Endothelial cell of umbilical vein (primary cell): ENCODE measurements at regions not wholly inside any gene's neighbourhood (a gene's known extent, or its start where the extent isn't known, plus 50 kb on each side); places are given as distances from the start of the nearest gene placed in this dataset.

Source experiments
- BruUV-seq: library from RNA; stranded (reverse); fragments of 400-500 nt; replicated peaks from 2 replicates; lab custom pipeline; 2021; lab: Mats Ljungman, UMichigan
- CTCF ChIA-PET: fragments of 300-600, 350-600 bp; sonication (Branson Sonifier 250); formaldehyde crosslinking; loops from one replicate; lab custom pipeline; 2021; ENCODE audit warnings: antibody characterized with exemption, inconsistent platforms; lab: Charles Lee
- POLR2A ChIA-PET: fragments of 300-600, 350-600 bp; sonication (Branson Sonifier 250); formaldehyde crosslinking; loops from one replicate; lab custom pipeline; 2021; ENCODE audit warnings: antibody characterized with exemption, inconsistent platforms; lab: Charles Lee
- DNase-seq: peaks from one replicate; pipeline ENCODE4 v3.0.0-alpha.2; 2011; ENCODE audit warnings: low read depth, low spot score
- FAIRE-seq: peaks from 2 replicates; lab custom pipeline; 2011; peaks lifted over from hg19 to GRCh38; lab: Jason Lieb, UNC
- H2AFZ ChIP-seq: 2 replicates; pipeline ENCODE4 v1.6.0; 2012; ENCODE audit warnings: low read depth, low read length, control low read depth, inconsistent platforms
- H3K27ac ChIP-seq: 2 replicates; pipeline ENCODE4 v1.5.1; 2011; ENCODE audit warnings: low read depth, mild to moderate bottlenecking, control low read depth, low read length, moderate library complexity; ENCODE audit not compliant: insufficient read depth
- H3K27me3 ChIP-seq, 2 experiments: 2 replicates each; pipeline versions ENCODE4 v1.6.0 to v1.6.1; 2011; ENCODE audit warnings: low read length in 2 of 2, mixed read lengths in 1 of 2; ENCODE audit not compliant: control insufficient read depth in 2 of 2, insufficient read depth in 2 of 2
- H3K36me3 ChIP-seq, 2 experiments: 2 replicates in 1 of 2; 3 replicates in 1 of 2; pipeline ENCODE4 v1.5.1; 2011; ENCODE audit warnings: low read length in 2 of 2, mild to moderate bottlenecking in 1 of 2, moderate library complexity in 1 of 2; ENCODE audit not compliant: control insufficient read depth in 2 of 2, insufficient read depth in 2 of 2; ENCODE audit errors: extremely low read depth in 1 of 2
- H3K4me1 ChIP-seq: 3 replicates; pipeline ENCODE4 v1.5.1; 2011; ENCODE audit warnings: mild to moderate bottlenecking, low read length; ENCODE audit not compliant: control insufficient read depth, insufficient read depth; ENCODE audit errors: extremely low read depth
- H3K4me2 ChIP-seq: 2 replicates; pipeline ENCODE4 v1.6.1; 2011; ENCODE audit warnings: low read length, control low read depth, mixed read lengths; ENCODE audit not compliant: insufficient read depth
- H3K4me3 ChIP-seq, 3 experiments: fragments of 200-600 bp in 1 of 3; sonication (generic), shearing (Covaris generic) in 1 of 3; replicated peaks in 1 of 3; 2 replicates each; pipeline ENCODE4 v1.5.1; 2011 to 2016; ENCODE audit warnings: control low read depth in 3 of 3, low read length in 3 of 3, mild to moderate bottlenecking in 2 of 3, inconsistent platforms in 1 of 3, low read depth in 1 of 3, moderate library complexity in 1 of 3; ENCODE audit not compliant: insufficient read depth in 1 of 3
- H3K79me2 ChIP-seq: 2 replicates; pipeline ENCODE4 v1.6.0; 2012; ENCODE audit warnings: low read length, inconsistent platforms; ENCODE audit not compliant: control insufficient read depth, insufficient read depth
- H3K9ac ChIP-seq: replicated peaks from 2 replicates; pipeline ENCODE3; 2011; ENCODE audit warnings: low read length, control low read depth; ENCODE audit not compliant: insufficient read depth; ENCODE audit errors: extremely low read depth
- H3K9me1 ChIP-seq: replicated peaks from 3 replicates; pipeline ENCODE4 v1.6.0; 2011; ENCODE audit warnings: mild to moderate bottlenecking, low read length; ENCODE audit not compliant: control insufficient read depth, insufficient read depth; ENCODE audit errors: extremely low read depth
- H3K9me3 ChIP-seq: replicated peaks from 2 replicates; pipeline ENCODE4 v1.5.1; 2012; ENCODE audit warnings: low read length, inconsistent platforms; ENCODE audit not compliant: control insufficient read depth, insufficient read depth
- H4K20me1 ChIP-seq: replicated peaks from 2 replicates; pipeline ENCODE3; 2011; ENCODE audit warnings: mild to moderate bottlenecking, low read length; ENCODE audit not compliant: control insufficient read depth, insufficient read depth; ENCODE audit errors: extremely low read depth
- CTCF ChIP-seq, 2 donors: IDR thresholded peaks; 1 replicate in 1 of 2; 2 replicates in 1 of 2; pipeline ENCODE4 v1.5.1; 2011; ENCODE audit warnings: low read length in 2 of 2, mild to moderate bottlenecking in 2 of 2, moderate library complexity in 2 of 2, control low read depth in 1 of 2, inconsistent platforms in 1 of 2, low read depth in 1 of 2; ENCODE audit not compliant: insufficient read depth in 1 of 2; ENCODE audit errors: extremely low read depth in 1 of 2
- EZH2 ChIP-seq: IDR thresholded peaks from 2 replicates; pipeline ENCODE4 v1.6.1; 2012; ENCODE audit warnings: borderline replicate concordance, low read depth, mild to moderate bottlenecking, moderate library complexity, low read length, inconsistent platforms; ENCODE audit not compliant: severe bottlenecking
- FOS ChIP-seq: IDR thresholded peaks from 2 replicates; pipeline ENCODE4 v1.6.1; 2011; ENCODE audit warnings: mild to moderate bottlenecking, low read length, moderate library complexity, borderline replicate concordance; ENCODE audit not compliant: insufficient read depth
- GATA2 ChIP-seq: IDR thresholded peaks from 2 replicates; pipeline ENCODE4 v1.7.0; 2011; ENCODE audit warnings: low read depth, mild to moderate bottlenecking, moderate library complexity, mixed read lengths, low read length; ENCODE audit not compliant: insufficient read length, insufficient read depth
- JUN ChIP-seq: IDR thresholded peaks from 2 replicates; pipeline ENCODE4 v1.6.1; 2011; ENCODE audit warnings: borderline replicate concordance, low read depth; ENCODE audit not compliant: insufficient read length, insufficient read depth
- MYC ChIP-seq: IDR thresholded peaks from one replicate; pipeline ENCODE4 v1.6.1; 2011; ENCODE audit warnings: mild to moderate bottlenecking, low read depth, low read length
- POLR2A ChIP-seq: IDR thresholded peaks from 2 replicates; pipeline ENCODE4 v1.6.1; 2012; ENCODE audit warnings: low read depth, mild to moderate bottlenecking, control low read depth, low read length
- POLR2AphosphoS5 ChIP-seq: IDR thresholded peaks from 2 replicates; pipeline ENCODE4 v1.6.1; 2012; ENCODE audit warnings: low read depth, mild to moderate bottlenecking, control low read depth, low read length, moderate library complexity; ENCODE audit not compliant: insufficient read depth
- dilution Hi-C: fragments of 300-500 bp; cut with MboI; formaldehyde crosslinking; loops from one replicate; pipeline ENCODE4 v1.15.0; 2019; ENCODE audit warnings: low sequenced_read_pairs; ENCODE audit not compliant: extremely low pct_ligation_motif_present
- intact Hi-C: fragments of 100-400 bp; cut with micrococcal nuclease; formaldehyde crosslinking; loops from one replicate; pipeline ENCODE4 v1.10.0; 2022
- TF ChIP-seq, protein P1 (sequence below): IDR thresholded peaks from 2 replicates; pipeline ENCODE4 v1.6.1; 2011; ENCODE audit not compliant: insufficient read depth, insufficient read length

GRCh38 chrX:87140800-87141483, 376.7 kb upstream of the KLHL4 start:
- no peak overlapping the region for H3K4me2 ChIP-seq
- no peaks in the 10 kb centered on the region for H3K79me2 ChIP-seq
- no peak overlapping the region for H3K27ac ChIP-seq
- ChIA-PET POLR2A (no interaction called here), CTCF (no interaction called here)
- FAIRE-seq (no peak), DNase-seq (no peak)
- TF ChIP-seq EZH2 (no peak), JUN (no peak), POLR2AphosphoS5 (no peak), GATA2 (no peak)
- TF ChIP-seq, protein P1, sequence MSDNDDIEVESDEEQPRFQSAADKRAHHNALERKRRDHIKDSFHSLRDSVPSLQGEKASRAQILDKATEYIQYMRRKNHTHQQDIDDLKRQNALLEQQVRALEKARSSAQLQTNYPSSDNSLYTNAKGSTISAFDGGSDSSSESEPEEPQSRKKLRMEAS: no peak
- no peak overlapping the region for H3K4me3 ChIP-seq
- no peaks in the 10 kb centered on the region for H3K9me1 ChIP-seq
- intact Hi-C loops (no loop called here), dilution Hi-C loops (no loop called here)
- no peak overlapping the region for H3K9ac ChIP-seq
- H3K27me3 ChIP-seq: no peaks in the 10 kb centered on the region
- H2AFZ ChIP-seq: no peak overlapping the region
- no peaks in the 10 kb centered on the region for H4K20me1 ChIP-seq
- BruUV-seq: no TSS peak
- H3K4me1 ChIP-seq: no peaks in the 10 kb centered on the region
- peaks cover 2% of the 10 kb centered on the region for H3K9me3 ChIP-seq
- H3K36me3 ChIP-seq: no peaks in the 10 kb centered on the region

GRCh38 chrX:87160435-87161010, 357.1 kb upstream of the KLHL4 start:
- TF ChIP-seq JUN (no peak), CTCF (IDR thresholded peaks at IDR 0.05; ENCODE audit: extremely low read depth in 1 of 2, insufficient read depth in 1 of 2, low read depth in 1 of 2, low read length in 2 of 2) (no peak), FOS (no peak), GATA2 (no peak), MYC (no peak), POLR2A (no peak)
- TF ChIP-seq, protein P1: no peak
- no peaks in the 10 kb centered on the region for H3K27me3 ChIP-seq
- no peak overlapping the region for H3K9ac ChIP-seq
- no peaks in the 10 kb centered on the region for H3K4me1 ChIP-seq
- no peak for FAIRE-seq
- no peak overlapping the region for H3K4me3 ChIP-seq
- dilution Hi-C loops (no loop called here), intact Hi-C loops (no loop called here)
- no peaks in the 10 kb centered on the region for H3K79me2 ChIP-seq
- DNase-seq: no peak
- H3K36me3 ChIP-seq: no peaks in the 10 kb centered on the region
- H3K27ac ChIP-seq: no peak overlapping the region
- no peak overlapping the region for H3K4me2 ChIP-seq
- ChIA-PET POLR2A (no interaction called here), CTCF (no interaction called here)
- H4K20me1 ChIP-seq: no peaks in the 10 kb centered on the region
- no peak overlapping the region for H2AFZ ChIP-seq
- no TSS peak for BruUV-seq
- H3K9me3 ChIP-seq: no peaks in the 10 kb centered on the region
- no peaks in the 10 kb centered on the region for H3K9me1 ChIP-seq
